ENCODE measurements at regions not wholly inside any gene's neighbourhood (a gene's known extent, or its start where the extent isn't known, plus 50 kb on each side); places are given as distances from the start of the nearest gene placed in this dataset.
"Not testable (repeated sequence)": the region's sequence is repeated elsewhere in the genome, so short reads cannot be mapped to it uniquely, and the experiment has no call there.

- DNase-seq (ENCODE audit: extremely low read depth in 1 of 11, low read depth in 9 of 11, low spot score in 4 of 11): no peak
Observed at GRCh38 chr13:60852886-60853285, 455.9 kb downstream of the TDRD3 start.

GRCh38 chr13:60851378-60851777 lies 454.4 kb downstream of the TDRD3 start:
- DNase-seq (ENCODE audit: extremely low read depth in 1 of 11, low read depth in 9 of 11, low spot score in 4 of 11): no peak

GRCh38 chr13:60850526-60850925 lies 453.5 kb downstream of the TDRD3 start:
- DNase-seq (ENCODE audit: extremely low read depth in 1 of 11, low read depth in 9 of 11, low spot score in 4 of 11): no peak

GRCh38 chr13:60838581-60838980 lies 441.6 kb downstream of the TDRD3 start:
- peak; percentile 31 to 90 (median 72) for DNase-seq (ENCODE audit: extremely low read depth in 1 of 11, low read depth in 9 of 11, low spot score in 4 of 11)

- DNase-seq (ENCODE audit: extremely low read depth in 1 of 11, low read depth in 9 of 11, low spot score in 4 of 11): no peak
Observed at GRCh38 chr13:60837806-60838205, 440.8 kb downstream of the TDRD3 start.

- no peak for DNase-seq (ENCODE audit: extremely low read depth in 1 of 11, low read depth in 9 of 11, low spot score in 4 of 11)
Observed at GRCh38 chr13:60836821-60837220, 439.8 kb downstream of the TDRD3 start.

- DNase-seq (ENCODE audit: extremely low read depth in 1 of 11, low read depth in 9 of 11, low spot score in 4 of 11): no peak
Observed at GRCh38 chr13:60811581-60811980, 414.6 kb downstream of the TDRD3 start.

- not testable (repeated sequence) for DNase-seq (ENCODE audit: extremely low read depth in 1 of 11, low read depth in 9 of 11, low spot score in 4 of 11)
Observed at GRCh38 chr13:60805640-60806039, 408.6 kb downstream of the TDRD3 start.

- no peak for DNase-seq (ENCODE audit: extremely low read depth in 1 of 11, low read depth in 9 of 11, low spot score in 4 of 11)
Observed at GRCh38 chr13:60798503-60798902, 401.5 kb downstream of the TDRD3 start.

- no peak for DNase-seq (ENCODE audit: extremely low read depth in 1 of 11, low read depth in 9 of 11, low spot score in 4 of 11)
Observed at GRCh38 chr13:60797112-60797511, 400.1 kb downstream of the TDRD3 start.

GRCh38 chr13:60794751-60795150 lies 397.7 kb downstream of the TDRD3 start:
- DNase-seq (ENCODE audit: extremely low read depth in 1 of 11, low read depth in 9 of 11, low spot score in 4 of 11): no peak

GRCh38 chr13:60790620-60791019 lies 393.6 kb downstream of the TDRD3 start:
- DNase-seq (ENCODE audit: extremely low read depth in 1 of 11, low read depth in 9 of 11, low spot score in 4 of 11): no peak

GRCh38 chr13:60788156-60788829 lies 391.3 kb downstream of the TDRD3 start:
- DNase-seq (ENCODE audit: extremely low read depth in 1 of 11, low read depth in 9 of 11, low spot score in 4 of 11): no peak

- no peak for DNase-seq (ENCODE audit: extremely low read depth in 1 of 11, low read depth in 9 of 11, low spot score in 4 of 11)
Observed at GRCh38 chr13:60787083-60787482, 390.1 kb downstream of the TDRD3 start.

GRCh38 chr13:60772726-60773125 lies 375.7 kb downstream of the TDRD3 start:
- DNase-seq (ENCODE audit: extremely low read depth in 1 of 11, low read depth in 9 of 11, low spot score in 4 of 11): no peak

- peak in 7 of 11 donors; percentile 10 to 51 (median 26) for DNase-seq (ENCODE audit: extremely low read depth in 1 of 11, low read depth in 9 of 11, low spot score in 4 of 11)
Observed at GRCh38 chr13:60765700-60766411, 368.8 kb downstream of the TDRD3 start.

- no peak for DNase-seq (ENCODE audit: extremely low read depth in 1 of 11, low read depth in 9 of 11, low spot score in 4 of 11)
Observed at GRCh38 chr13:60759499-60759898, 362.5 kb downstream of the TDRD3 start.

- DNase-seq (ENCODE audit: extremely low read depth in 1 of 11, low read depth in 9 of 11, low spot score in 4 of 11): no peak
Observed at GRCh38 chr13:60758637-60759036, 361.6 kb downstream of the TDRD3 start.

- DNase-seq (ENCODE audit: extremely low read depth in 1 of 11, low read depth in 9 of 11, low spot score in 4 of 11): peak in 1 of 11 donors; percentile 11
Observed at GRCh38 chr13:60757501-60758215, 360.6 kb downstream of the TDRD3 start.

- DNase-seq (ENCODE audit: extremely low read depth in 1 of 11, low read depth in 9 of 11, low spot score in 4 of 11): no peak
Observed at GRCh38 chr13:60756306-60756705, 359.3 kb downstream of the TDRD3 start.

Measured in renal cortex interstitium (tissue), 11 donors.